SK-N-SH treated with all-trans-retinoic acid at 6 μM for 48 hours (cell line): ENCODE measurements at regions not wholly inside any gene's neighbourhood (a gene's known extent, or its start where the extent isn't known, plus 50 kb on each side); places are given as distances from the start of the nearest gene placed in this dataset.

Experiments
- ATAC-seq: fragments of 200-7000 bp; cut with Tn5 transposase; 3 replicates; pipeline ENCODE4 v1.9.1; 2020; ENCODE audit warnings: mild to moderate bottlenecking, moderate library complexity
- ARNTL ChIP-seq: fragments of 450-650 bp; formaldehyde crosslinking; IDR thresholded peaks from 2 replicates; pipeline ENCODE4 v1.5.0; 2020; ENCODE audit warnings: low read depth, mild to moderate bottlenecking, moderate library complexity, borderline replicate concordance
- BACH2 ChIP-seq: fragments of 250-450 bp; sonication (Bioruptor Pico); IDR thresholded peaks from 2 replicates; pipeline ENCODE4 v1.9.0; 2021; ENCODE audit warnings: mild to moderate bottlenecking, borderline replicate concordance
- CREB5 ChIP-seq: fragments of 250-450 bp; sonication (Bioruptor Pico); IDR thresholded peaks from 2 replicates; pipeline ENCODE4 v1.5.1; 2020; ENCODE audit warnings: low read depth, mild to moderate bottlenecking, moderate library complexity
- CSDC2 ChIP-seq: fragments of 250-450 bp; sonication (Bioruptor Pico); IDR thresholded peaks from 2 replicates; pipeline ENCODE4 v1.5.0; 2020; ENCODE audit warnings: mild to moderate bottlenecking, moderate library complexity
- CSRNP3 ChIP-seq: fragments of 250-450 bp; sonication (Bioruptor Pico); IDR thresholded peaks from 2 replicates; pipeline ENCODE4 v1.5.1; 2021; ENCODE audit warnings: mild to moderate bottlenecking, moderate library complexity
- GLIS3 ChIP-seq: fragments of 250-450 bp; sonication (Bioruptor Pico); IDR thresholded peaks from 2 replicates; pipeline ENCODE4 v1.5.0; 2020; ENCODE audit warnings: mild to moderate bottlenecking, moderate library complexity
- ISL1 ChIP-seq: fragments of 250-450 bp; sonication (Bioruptor Pico); IDR thresholded peaks from 2 replicates; pipeline ENCODE4 v2.1.2; 2022; ENCODE audit warnings: mild to moderate bottlenecking, moderate library complexity
- OSR1 ChIP-seq: fragments of 250-450 bp; sonication (Bioruptor Pico); IDR thresholded peaks from 2 replicates; pipeline ENCODE4 v1.8.0; 2022; ENCODE audit warnings: moderate library complexity, mild to moderate bottlenecking, inconsistent platforms
- PATZ1 ChIP-seq: fragments of 250-450 bp; sonication (Bioruptor Pico); IDR thresholded peaks from 2 replicates; pipeline ENCODE4 v1.8.0; 2020; ENCODE audit warnings: mild to moderate bottlenecking, moderate library complexity, borderline replicate concordance
- POU6F1 ChIP-seq: fragments of 250-450 bp; sonication (Bioruptor Pico); IDR thresholded peaks from 2 replicates; pipeline ENCODE4 v1.8.0; 2021; ENCODE audit warnings: low read depth, mild to moderate bottlenecking, moderate library complexity, borderline replicate concordance
- PPARA ChIP-seq: fragments of 250-450 bp; sonication (Bioruptor Pico); IDR thresholded peaks from 2 replicates; pipeline ENCODE4 v1.5.0; 2020; ENCODE audit warnings: mild to moderate bottlenecking, borderline replicate concordance
- RARB ChIP-seq: fragments of 250-450 bp; sonication (Bioruptor Pico); IDR thresholded peaks from 2 replicates; pipeline ENCODE4 v1.8.0; 2021; ENCODE audit warnings: mild to moderate bottlenecking, moderate library complexity
- SNAI2 ChIP-seq: fragments of 250-450 bp; sonication (Bioruptor Pico); IDR thresholded peaks from 2 replicates; pipeline ENCODE4 v1.5.0; 2020; ENCODE audit warnings: mild to moderate bottlenecking, moderate library complexity
- TCF4 ChIP-seq: fragments of 250-450 bp; sonication (Bioruptor Pico); IDR thresholded peaks from 2 replicates; pipeline ENCODE4 v1.8.0; 2021; ENCODE audit warnings: mild to moderate bottlenecking, moderate library complexity, borderline replicate concordance
- TOX ChIP-seq: fragments of 250-450 bp; sonication (Bioruptor Pico); IDR thresholded peaks from 2 replicates; pipeline ENCODE4 v1.8.0; 2021; ENCODE audit warnings: mild to moderate bottlenecking, moderate library complexity, borderline replicate concordance
- ZC3H10 ChIP-seq: fragments of 250-450 bp; sonication (Bioruptor Pico); IDR thresholded peaks from 2 replicates; pipeline ENCODE4 v1.5.1; 2021; ENCODE audit warnings: mild to moderate bottlenecking, moderate library complexity
- ZNF565 ChIP-seq: fragments of 450-650 bp; formaldehyde crosslinking; conservative IDR thresholded peaks from 2 replicates; pipeline ENCODE4 v1.5.0; 2020; ENCODE audit warnings: low read depth, mild to moderate bottlenecking, moderate library complexity
- ZNF8 ChIP-seq: fragments of 450-650 bp; formaldehyde crosslinking; IDR thresholded peaks from 2 replicates; pipeline ENCODE4 v1.5.0; 2020; ENCODE audit warnings: mild to moderate bottlenecking, moderate library complexity

- TF ChIP-seq ZNF565 (CRISPR knock-in tag) (no peak), ZNF8 (CRISPR knock-in tag) (no peak), CSDC2 (CRISPR knock-in tag) (no peak), ZC3H10 (CRISPR knock-in tag) (no peak), CSRNP3 (CRISPR knock-in tag) (no peak), POU6F1 (CRISPR knock-in tag) (no peak)
- TF ChIP-seq, all 23 proteins: peak for 0
- no peak for ATAC-seq
These were observed 570.5 kb upstream of the CFAP20DC start for GRCh38 chr3:59620325-59620724.

GRCh38 chr3:59612444-59612715, 562.6 kb upstream of the CFAP20DC start:
- ATAC-seq = no peak
- TF ChIP-seq GLIS3 (CRISPR knock-in tag) (no peak), PPARA (CRISPR knock-in tag) (no peak), ZC3H10 (CRISPR knock-in tag) (no peak), CSDC2 (CRISPR knock-in tag) (no peak), ZNF8 (CRISPR knock-in tag) (no peak)

GRCh38 chr3:59611649-59612443, 562.0 kb upstream of the CFAP20DC start:
- no peak for ATAC-seq
- TF ChIP-seq RARB (CRISPR knock-in tag) = no peak
- TF ChIP-seq TCF4 (CRISPR knock-in tag) = 0 out of 2 replicates have a peak, but pooled peaks have one; percentile 26
- TF ChIP-seq, all 23 proteins: peak for 1

- TF ChIP-seq TOX (no peak), OSR1 (CRISPR knock-in tag) (no peak), CREB5 (no peak), PPARA (CRISPR knock-in tag) (no peak), RARB (CRISPR knock-in tag) (no peak), PATZ1 (CRISPR knock-in tag) (no peak), ARNTL (CRISPR knock-in tag) (no peak), ZNF565 (CRISPR knock-in tag) (no peak), TCF4 (CRISPR knock-in tag) (no peak), CSRNP3 (CRISPR knock-in tag) (no peak), ZNF8 (CRISPR knock-in tag) (no peak), SNAI2 (no peak), ISL1 (CRISPR knock-in tag) (no peak), BACH2 (CRISPR knock-in tag) (no peak), CSDC2 (CRISPR knock-in tag) (no peak)
- ATAC-seq = no peak
These were observed 560.0 kb upstream of the CFAP20DC start for GRCh38 chr3:59609657-59610348.
